ENCODE measurements at regions not wholly inside any gene's neighbourhood (a gene's known extent, or its start where the extent isn't known, plus 50 kb on each side); places are given as distances from the start of the nearest gene placed in this dataset.

- peaks cover 0 to 3% of the 10 kb centered on the region in 2 experiments for H3K36me3 ChIP-seq (replicated peaks in 1 of 2; ENCODE audit: control insufficient read depth in 1 of 2, insufficient read depth in 2 of 2, low read length in 1 of 2)
- ChIA-PET CTCF (interaction anchor here (1.8 kb wide), 1 partner anchor 8 kb away, joined by 5 read pairs; no protein-coding TSS in a partner anchor), POLR2A (interaction anchor here (1.5 kb wide), 1 partner anchor 161 kb away, joined by 3 read pairs; the partner anchor contains the start of gene KLF6)
- H3K27me3 ChIP-seq (ENCODE audit: insufficient read depth): no peaks in the 10 kb centered on the region
- H3K4me3 ChIP-seq (ENCODE audit: low read depth in 2 of 2, low read length in 1 of 2): no peak overlapping the region
- H2AFZ ChIP-seq (ENCODE audit: low read depth): no peak overlapping the region
- TF ChIP-seq IRF3 (IDR thresholded peaks at IDR 0.05; ENCODE audit: low read depth, low read length) (no peak), JUND (IDR thresholded peaks at IDR 0.05) (no peak), RXRA (IDR thresholded peaks at IDR 0.05; ENCODE audit: borderline replicate concordance, low read depth) (no peak), NRF1 (IDR thresholded peaks at IDR 0.05; ENCODE audit: low read depth, low read length) (no peak), TAF1 (IDR thresholded peaks at IDR 0.05; ENCODE audit: borderline replicate concordance, low read depth, low read length) (no peak), PBX3 (IDR thresholded peaks at IDR 0.05) (no peak), RAD21 (IDR thresholded peaks at IDR 0.05; ENCODE audit: low read length) (no peak), EZH2phosphoT487 (IDR thresholded peaks at IDR 0.05; ENCODE audit: borderline replicate concordance, low read depth) (no peak)
- H3F3A ChIP-seq (replicated peaks; ENCODE audit: insufficient read depth): peaks cover 4% of the 10 kb centered on the region
- no peak overlapping the region for H3K27ac ChIP-seq (ENCODE audit: low read depth in 2 of 2, low read length in 1 of 2)
- no peak for DNase-seq
- no peak overlapping the region for H3K4me2 ChIP-seq
- no peak overlapping the region for H3K9ac ChIP-seq
- H3K79me2 ChIP-seq (ENCODE audit: insufficient read depth): no peaks in the 10 kb centered on the region
- no peaks in the 10 kb centered on the region for H4K20me1 ChIP-seq (ENCODE audit: insufficient read depth)
- peaks cover 0 to 7% of the 10 kb centered on the region in 2 experiments; a peak in 1 of 4 replicates for H3K4me1 ChIP-seq (ENCODE audit: control insufficient read depth in 1 of 2, insufficient read depth in 2 of 2, low read depth in 1 of 2, low read length in 1 of 2)
- H3K9me2 ChIP-seq: no peaks in the 10 kb centered on the region
- WGBS (ENCODE audit: low lambda C conversion rate): 92% methylated on average over 8 of the region's 8 CpGs
- no peaks in the 10 kb centered on the region for H3K9me3 ChIP-seq
These were observed 160.6 kb downstream of the KLF6 start for GRCh38 chr10:3624367-3624766.

- Histone ChIP-seq H3K36me3 (replicated peaks in 1 of 2; ENCODE audit: control insufficient read depth in 1 of 2, insufficient read depth in 2 of 2, low read length in 1 of 2) (peaks cover 0 to 3% of the 10 kb centered on the region in 2 experiments), H3K27ac (ENCODE audit: low read depth in 2 of 2, low read length in 1 of 2) (no peak overlapping the region), H3K4me2 (no peak overlapping the region), H2AFZ (ENCODE audit: low read depth) (no peak overlapping the region), H3K4me3 (ENCODE audit: low read depth in 2 of 2, low read length in 1 of 2) (no peak overlapping the region), H3K4me1 (ENCODE audit: control insufficient read depth in 1 of 2, insufficient read depth in 2 of 2, low read depth in 1 of 2, low read length in 1 of 2) (peaks cover 0 to 7% of the 10 kb centered on the region in 2 experiments; a peak in 1 of 4 replicates), H4K20me1 (ENCODE audit: insufficient read depth) (no peaks in the 10 kb centered on the region), H3F3A (replicated peaks; ENCODE audit: insufficient read depth) (peaks cover 4% of the 10 kb centered on the region), H3K27me3 (ENCODE audit: insufficient read depth) (no peaks in the 10 kb centered on the region), H3K9me3 (no peaks in the 10 kb centered on the region), H3K9ac (no peak overlapping the region), H3K79me2 (ENCODE audit: insufficient read depth) (no peaks in the 10 kb centered on the region), H3K9me2 (no peaks in the 10 kb centered on the region)
- CTCF ChIA-PET: interaction anchor here (1.8 kb wide), 1 partner anchor 9 kb away, joined by 5 read pairs; no protein-coding TSS in a partner anchor
- POLR2A ChIA-PET: interaction anchor here (1.5 kb wide), 1 partner anchor 162 kb away, joined by 3 read pairs; the partner anchor contains the start of gene KLF6
- TF ChIP-seq ELF1 (IDR thresholded peaks at IDR 0.05) (no peak), FOXM1 (IDR thresholded peaks at IDR 0.05; ENCODE audit: low read depth) (no peak), JUND (IDR thresholded peaks at IDR 0.05) (no peak), SIN3A (IDR thresholded peaks at IDR 0.05; ENCODE audit: borderline replicate concordance, low read depth, low read length) (no peak), GABPA (IDR thresholded peaks at IDR 0.05; ENCODE audit: low read depth) (no peak)
- WGBS (ENCODE audit: low lambda C conversion rate): 90% methylated on average over 7 of the region's 7 CpGs
- DNase-seq: no peak
These were observed 161.3 kb downstream of the KLF6 start for GRCh38 chr10:3623746-3624145.

Measured in SK-N-SH (cell line).